Left ventricle myocardium inferior (tissue), 1 donor: ENCODE measurements at regions not wholly inside any gene's neighbourhood (a gene's known extent, or its start where the extent isn't known, plus 50 kb on each side); places are given as distances from the start of the nearest gene placed in this dataset.
A peak's percentile ranks its signal among the peaks of the same experiment; 100 is the strongest.

Source experiments
- DNase-seq: peaks from one replicate; pipeline ENCODE4 v3.0.0-alpha.2; 2020
- H3K27ac ChIP-seq: fragments of 200-600 bp; replicated peaks from 2 replicates; pipeline ENCODE4 v1.8.0; 2021
- H3K27me3 ChIP-seq: fragments of 200-600 bp; 2 replicates; pipeline ENCODE4 v1.8.0; 2021; ENCODE audit warnings: low read depth
- H3K36me3 ChIP-seq: fragments of 200-600 bp; 2 replicates; pipeline ENCODE4 v1.8.0; 2021
- H3K4me1 ChIP-seq: fragments of 200-600 bp; 2 replicates; pipeline ENCODE4 v1.8.0; 2021
- H3K4me3 ChIP-seq: fragments of 200-600 bp; 2 replicates; pipeline ENCODE4 v1.8.0; 2021; ENCODE audit warnings: mild to moderate bottlenecking, moderate library complexity
- H3K9me3 ChIP-seq: fragments of 200-600 bp; replicated peaks from 2 replicates; pipeline ENCODE4 v1.8.0; 2021
- CTCF ChIP-seq: fragments of 200-600 bp; IDR thresholded peaks from 2 replicates; pipeline ENCODE4 v1.8.0; 2021; ENCODE audit warnings: antibody characterized with exemption, mild to moderate bottlenecking, borderline replicate concordance
- intact Hi-C: fragments of 100-400 bp; cut with micrococcal nuclease; formaldehyde crosslinking; loops from one replicate; pipeline ENCODE4 v1.11.0; 2022
- donor health status: DM: no; HTN: yes; CAD: no; lungs with severe emphysema.

GRCh38 chr1:234878288-234878687 lies 250.3 kb downstream of the TOMM20 start:
- H3K27ac ChIP-seq = peak overlapping the region; percentile 89
- DNase-seq = no peak
- no peak for TF ChIP-seq CTCF
- no peaks in the 10 kb centered on the region for H3K27me3 ChIP-seq
- H3K36me3 ChIP-seq = no peaks in the 10 kb centered on the region
- H3K4me1 ChIP-seq = peaks cover 33% of the 10 kb centered on the region
- no peak overlapping the region for H3K4me3 ChIP-seq
- H3K9me3 ChIP-seq = no peaks in the 10 kb centered on the region
- intact Hi-C loops = no loop called here

- Histone ChIP-seq H3K27me3 (no peaks in the 10 kb centered on the region), H3K9me3 (no peaks in the 10 kb centered on the region), H3K4me3 (no peak overlapping the region), H3K4me1 (peaks cover 33% of the 10 kb centered on the region), H3K36me3 (no peaks in the 10 kb centered on the region), H3K27ac (no peak overlapping the region)
- no peak for TF ChIP-seq CTCF
- DNase-seq = no peak
- intact Hi-C loops = no loop called here
Measured at GRCh38 chr1:234877761-234878160, 250.9 kb downstream of the TOMM20 start.

- Histone ChIP-seq H3K9me3 (no peaks in the 10 kb centered on the region), H3K27me3 (no peaks in the 10 kb centered on the region), H3K4me3 (no peak overlapping the region), H3K36me3 (no peaks in the 10 kb centered on the region), H3K27ac (peak overlapping the region; percentile 81), H3K4me1 (peaks cover 33% of the 10 kb centered on the region)
- TF ChIP-seq CTCF = no peak
- DNase-seq = no peak
- intact Hi-C loops = no loop called here
Measured at GRCh38 chr1:234875953-234876855, 252.4 kb downstream of the TOMM20 start.

- H3K4me3 ChIP-seq = no peak overlapping the region
- no peak for TF ChIP-seq CTCF
- intact Hi-C loops = no loop called here
- no peaks in the 10 kb centered on the region for H3K9me3 ChIP-seq
- no peaks in the 10 kb centered on the region for H3K36me3 ChIP-seq
- peak overlapping the region; percentile 81 for H3K27ac ChIP-seq
- DNase-seq = no peak
- H3K27me3 ChIP-seq = no peaks in the 10 kb centered on the region
- H3K4me1 ChIP-seq = peaks cover 39% of the 10 kb centered on the region
Measured at GRCh38 chr1:234875328-234875952, 253.2 kb downstream of the TOMM20 start.

GRCh38 chr1:234874291-234875288 lies 254.0 kb downstream of the TOMM20 start:
- Histone ChIP-seq H3K9me3 (no peaks in the 10 kb centered on the region), H3K4me1 (peaks cover 42% of the 10 kb centered on the region), H3K4me3 (no peak overlapping the region), H3K27ac (peak overlapping the region; percentile 3), H3K36me3 (no peaks in the 10 kb centered on the region), H3K27me3 (no peaks in the 10 kb centered on the region)
- no peak for DNase-seq
- no peak for TF ChIP-seq CTCF
- intact Hi-C loops = no loop called here
